C4-2B (cell line): ENCODE measurements at regions not wholly inside any gene's neighbourhood (a gene's known extent, or its start where the extent isn't known, plus 50 kb on each side); places are given as distances from the start of the nearest gene placed in this dataset.

Source experiments
- ZFX ChIP-seq: fragments of 450-650 bp; IDR thresholded peaks from 2 replicates; pipeline ENCODE4 v1.6.1; 2017
- TF ChIP-seq, protein P1 (sequence below): fragments of 450-650 bp; conservative IDR thresholded peaks from 2 replicates; pipeline ENCODE4 v1.5.1; 2017; ENCODE audit warnings: mild to moderate bottlenecking

DNA sequence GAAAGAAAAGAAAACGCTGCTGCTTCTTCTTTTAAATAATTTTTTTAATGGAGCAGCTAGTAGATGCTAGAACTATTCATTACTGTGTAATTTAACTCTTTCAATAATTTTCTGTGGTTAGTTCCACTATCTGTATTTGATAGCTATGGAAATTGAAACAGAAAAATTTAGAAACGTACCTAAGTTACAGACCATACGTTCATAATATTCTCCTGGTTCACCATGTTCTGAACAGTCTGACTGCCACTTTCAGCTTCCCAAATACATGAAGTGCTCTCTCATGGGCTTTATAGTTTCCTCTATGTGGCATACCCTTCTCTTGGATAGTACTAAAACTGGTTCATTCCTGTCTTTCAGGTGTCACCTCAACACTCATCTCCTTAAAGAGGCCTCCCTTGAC, 508.0 kb downstream of the MDFIC start:
- TF ChIP-seq, protein P1, sequence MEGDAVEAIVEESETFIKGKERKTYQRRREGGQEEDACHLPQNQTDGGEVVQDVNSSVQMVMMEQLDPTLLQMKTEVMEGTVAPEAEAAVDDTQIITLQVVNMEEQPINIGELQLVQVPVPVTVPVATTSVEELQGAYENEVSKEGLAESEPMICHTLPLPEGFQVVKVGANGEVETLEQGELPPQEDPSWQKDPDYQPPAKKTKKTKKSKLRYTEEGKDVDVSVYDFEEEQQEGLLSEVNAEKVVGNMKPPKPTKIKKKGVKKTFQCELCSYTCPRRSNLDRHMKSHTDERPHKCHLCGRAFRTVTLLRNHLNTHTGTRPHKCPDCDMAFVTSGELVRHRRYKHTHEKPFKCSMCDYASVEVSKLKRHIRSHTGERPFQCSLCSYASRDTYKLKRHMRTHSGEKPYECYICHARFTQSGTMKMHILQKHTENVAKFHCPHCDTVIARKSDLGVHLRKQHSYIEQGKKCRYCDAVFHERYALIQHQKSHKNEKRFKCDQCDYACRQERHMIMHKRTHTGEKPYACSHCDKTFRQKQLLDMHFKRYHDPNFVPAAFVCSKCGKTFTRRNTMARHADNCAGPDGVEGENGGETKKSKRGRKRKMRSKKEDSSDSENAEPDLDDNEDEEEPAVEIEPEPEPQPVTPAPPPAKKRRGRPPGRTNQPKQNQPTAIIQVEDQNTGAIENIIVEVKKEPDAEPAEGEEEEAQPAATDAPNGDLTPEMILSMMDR = no peak
- TF ChIP-seq ZFX = no peak
